GM13976 (cell line): ENCODE measurements at regions not wholly inside any gene's neighbourhood (a gene's known extent, or its start where the extent isn't known, plus 50 kb on each side); places are given as distances from the start of the nearest gene placed in this dataset.
"Not testable (repeated sequence)": the region's sequence is repeated elsewhere in the genome, so short reads cannot be mapped to it uniquely, and the experiment has no call there.

Source experiments
- DNase-seq: peaks from one replicate; pipeline ENCODE4 v3.0.0; 2012; ENCODE audit warnings: low spot score
- CTCF ChIP-seq: IDR thresholded peaks from 2 replicates; pipeline ENCODE4 v1.5.1; 2012; ENCODE audit warnings: borderline replicate concordance, mild to moderate bottlenecking; ENCODE audit not compliant: insufficient read depth; ENCODE audit errors: extremely low read depth, missing control alignments, control extremely low read depth
- in situ Hi-C: fragments of 300-500 bp; cut with MboI; formaldehyde crosslinking; loops from one replicate; pipeline ENCODE4 v1.12.0; 2022; ENCODE audit warnings: low sequenced_read_pairs, mixed read lengths, inconsistent platforms; ENCODE audit not compliant: unreplicated experiment

- TF ChIP-seq CTCF: no peak
- in situ Hi-C loops: no loop called here
- no peak for DNase-seq
These were observed 403.0 kb downstream of the HINT1 start for GRCh38 chr5:130762031-130762430.

- TF ChIP-seq CTCF: no peak
- in situ Hi-C loops: no loop called here
- DNase-seq: no peak
These were observed 406.0 kb downstream of the HINT1 start for GRCh38 chr5:130759061-130759460.

GRCh38 chr5:130747556-130747955, 417.5 kb downstream of the HINT1 start:
- TF ChIP-seq CTCF: no peak
- in situ Hi-C loops: no loop called here
- no peak for DNase-seq

- in situ Hi-C loops, DNase-seq: not testable (repeated sequence)
These were observed 418.4 kb downstream of the HINT1 start for GRCh38 chr5:130746641-130747040.

GRCh38 chr5:130743092-130743491, 422.0 kb downstream of the HINT1 start:
- TF ChIP-seq CTCF: no peak
- in situ Hi-C loops: no loop called here
- DNase-seq: no peak

GRCh38 chr5:130740047-130740569, 424.9 kb downstream of the HINT1 start:
- TF ChIP-seq CTCF: no peak
- in situ Hi-C loops: no loop called here
- DNase-seq: no peak

- no peak for DNase-seq
- in situ Hi-C loops: no loop called here
- no peak for TF ChIP-seq CTCF
These were observed 433.2 kb downstream of the HINT1 start for GRCh38 chr5:130731839-130732238.
